H1 (cell line): ENCODE measurements at regions not wholly inside any gene's neighbourhood (a gene's known extent, or its start where the extent isn't known, plus 50 kb on each side); places are given as distances from the start of the nearest gene placed in this dataset.

Experiments
- CTCF ChIA-PET: fragments of 300-600 bp; sonication (Branson Sonifier 250); formaldehyde crosslinking; loops from one replicate; lab custom pipeline; 2021; ENCODE audit not compliant: partially characterized antibody; lab: Charles Lee
- POLR2A ChIA-PET: fragments of 300-600 bp; sonication (Branson Sonifier 250); formaldehyde crosslinking; loops from one replicate; lab custom pipeline; 2021; ENCODE audit warnings: inconsistent platforms; ENCODE audit not compliant: partially characterized antibody; lab: Charles Lee
- DNase-seq, 2 experiments: peaks; one replicate each; pipeline versions ENCODE4 v3.0.0 to v3.0.0-alpha.2; 2010 to 2022; ENCODE audit warnings: low spot score in 2 of 2, low read depth in 1 of 2, mixed read lengths in 1 of 2
- FAIRE-seq: peaks from 2 replicates; lab custom pipeline; 2011; peaks lifted over from hg19 to GRCh38; lab: Jason Lieb, UNC
- H2AFZ ChIP-seq: 2 replicates; pipeline ENCODE4 v1.8.1; 2012; ENCODE audit warnings: low read length, inconsistent platforms
- H2AK5ac ChIP-seq: 2 replicates; pipeline ENCODE4 v1.6.1; 2013; ENCODE audit warnings: low read depth, low read length
- H2BK120ac ChIP-seq: replicated peaks from 2 replicates; pipeline ENCODE3; 2013; ENCODE audit warnings: low read depth, low read length, inconsistent platforms
- H2BK12ac ChIP-seq: 2 replicates; pipeline ENCODE4 v1.6.1; 2013; ENCODE audit warnings: low read depth, low read length
- H2BK15ac ChIP-seq: 2 replicates; pipeline ENCODE4 v1.6.1; 2013; ENCODE audit warnings: low read length
- H2BK20ac ChIP-seq: 2 replicates; pipeline ENCODE4 v1.6.1; 2013; ENCODE audit warnings: low read length
- H2BK5ac ChIP-seq: 2 replicates; pipeline ENCODE4 v1.6.1; 2013; ENCODE audit warnings: low read depth, low read length
- H3K14ac ChIP-seq: 2 replicates; pipeline ENCODE4 v1.6.1; 2013; ENCODE audit warnings: inconsistent platforms; ENCODE audit not compliant: insufficient read length
- H3K18ac ChIP-seq: 2 replicates; pipeline ENCODE4 v1.6.1; 2013; ENCODE audit warnings: low read length; ENCODE audit errors: extremely low read depth
- H3K23ac ChIP-seq: 2 replicates; pipeline ENCODE4 v1.6.1; 2013; ENCODE audit warnings: inconsistent platforms; ENCODE audit not compliant: insufficient read length
- H3K23me2 ChIP-seq: 2 replicates; pipeline ENCODE4 v1.6.1; 2013; ENCODE audit warnings: low read depth, low read length
- H3K27ac ChIP-seq: 2 replicates; pipeline ENCODE4 v1.6.1; 2011; ENCODE audit warnings: low read depth, low read length, inconsistent platforms
- H3K27me3 ChIP-seq, 4 experiments: replicated peaks in 1 of 4; 1 replicate in 1 of 4; 2 replicates in 3 of 4; pipeline versions ENCODE4 v1.6.1 to v1.8.1; 2011 to 2013; ENCODE audit warnings: low read length in 3 of 4, mild to moderate bottlenecking in 3 of 4, inconsistent platforms in 2 of 4, mixed read lengths in 2 of 4, moderate library complexity in 1 of 4; ENCODE audit not compliant: control insufficient read depth in 3 of 4, insufficient read depth in 3 of 4; ENCODE audit errors: extremely low read depth in 1 of 4
- H3K36me3 ChIP-seq, 4 experiments: 2 replicates each; pipeline versions ENCODE4 v1.6.1 to v1.8.1; 2011 to 2013; ENCODE audit warnings: mild to moderate bottlenecking in 4 of 4, low read length in 3 of 4, moderate library complexity in 2 of 4, control low read depth in 1 of 4, inconsistent platforms in 1 of 4; ENCODE audit not compliant: insufficient read depth in 4 of 4, control insufficient read depth in 2 of 4
- H3K4ac ChIP-seq: replicated peaks from 2 replicates; pipeline ENCODE3; 2013; ENCODE audit warnings: low read length, low read depth, mixed read lengths, inconsistent platforms; ENCODE audit not compliant: insufficient read length
- H3K4me1 ChIP-seq, 4 experiments: replicated peaks in 1 of 4; 1 replicate in 1 of 4; 2 replicates in 3 of 4; pipeline versions ENCODE4 v1.6.1 to v1.8.1; 2011 to 2013; ENCODE audit warnings: low read length in 3 of 4, inconsistent platforms in 2 of 4, mixed read lengths in 1 of 4; ENCODE audit not compliant: insufficient read depth in 4 of 4, control insufficient read depth in 3 of 4
- H3K4me2 ChIP-seq, 2 experiments: 2 replicates each; pipeline versions ENCODE4 v1.6.1 to v1.8.1; 2011 to 2013; ENCODE audit warnings: low read depth in 2 of 2, low read length in 2 of 2, control low read depth in 1 of 2, inconsistent platforms in 1 of 2, mild to moderate bottlenecking in 1 of 2; ENCODE audit not compliant: insufficient read depth in 1 of 2
- H3K4me3 ChIP-seq, 4 experiments: fragments of 200-600, 300-600 bp in 1 of 4; sonication (generic), shearing (Covaris generic), sonication (Bioruptor Twin) in 1 of 4; 2 replicates each; pipeline versions ENCODE4 v1.5.1 to v1.8.1; 2011 to 2016; ENCODE audit warnings: low read length in 4 of 4, low read depth in 3 of 4, control low read depth in 2 of 4, inconsistent platforms in 2 of 4, mild to moderate bottlenecking in 2 of 4, mixed read lengths in 1 of 4, moderate library complexity in 1 of 4; ENCODE audit not compliant: insufficient read depth in 2 of 4; ENCODE audit errors: extremely low read depth in 1 of 4
- H3K56ac ChIP-seq: replicated peaks from 2 replicates; pipeline ENCODE3; 2013; ENCODE audit warnings: low read depth, mild to moderate bottlenecking, mixed read lengths, low read length, inconsistent platforms; ENCODE audit not compliant: insufficient read length
- H3K79me1 ChIP-seq: 2 replicates; pipeline ENCODE4 v1.6.1; 2013; ENCODE audit warnings: low read depth, low read length, control low read depth
- H3K79me2 ChIP-seq, 2 experiments: 2 replicates each; pipeline versions ENCODE4 v1.6.1 to v1.8.1; 2012 to 2013; ENCODE audit warnings: low read length in 2 of 2, mild to moderate bottlenecking in 2 of 2, inconsistent platforms in 1 of 2; ENCODE audit not compliant: insufficient read depth in 2 of 2, control insufficient read depth in 1 of 2
- H3K9ac ChIP-seq, 4 experiments: replicated peaks in 1 of 4; 1 replicate in 1 of 4; 2 replicates in 3 of 4; pipeline versions ENCODE4 v1.6.1 to v1.8.1; 2011 to 2013; ENCODE audit warnings: low read depth in 3 of 4, low read length in 3 of 4, control low read depth in 2 of 4, mild to moderate bottlenecking in 2 of 4, moderate library complexity in 2 of 4, inconsistent platforms in 1 of 4; ENCODE audit errors: extremely low read depth in 1 of 4
- H3K9me3 ChIP-seq, 2 experiments: 2 replicates each; pipeline versions ENCODE4 v1.6.1 to v1.8.1; 2012 to 2013; ENCODE audit warnings: mild to moderate bottlenecking in 2 of 2, moderate library complexity in 2 of 2, control low read depth in 1 of 2, inconsistent platforms in 1 of 2, low read depth in 1 of 2, low read length in 1 of 2, mixed read lengths in 1 of 2; ENCODE audit not compliant: insufficient read depth in 2 of 2
- H4K20me1 ChIP-seq, 2 experiments: replicated peaks in 1 of 2; 2 replicates each; pipeline versions ENCODE3 to v1.8.1; 2011 to 2013; ENCODE audit warnings: inconsistent platforms in 2 of 2, low read length in 2 of 2, mild to moderate bottlenecking in 1 of 2; ENCODE audit not compliant: insufficient read depth in 2 of 2, control insufficient read depth in 1 of 2
- H4K5ac ChIP-seq: 2 replicates; pipeline ENCODE4 v1.6.1; 2013; ENCODE audit warnings: low read length, low read depth, mixed read lengths, inconsistent platforms; ENCODE audit not compliant: insufficient read length
- H4K8ac ChIP-seq: 2 replicates; pipeline ENCODE4 v1.8.0; 2013; ENCODE audit warnings: mild to moderate bottlenecking, moderate library complexity, low read length, inconsistent platforms; ENCODE audit not compliant: insufficient read depth; ENCODE audit errors: extremely low read depth
- H4K91ac ChIP-seq: replicated peaks from 2 replicates; pipeline ENCODE3; 2013; ENCODE audit warnings: low read length, mixed read lengths, inconsistent platforms; ENCODE audit not compliant: insufficient read length
- CHD2 ChIP-seq: IDR thresholded peaks from 2 replicates; pipeline ENCODE4 v1.6.1; 2012; ENCODE audit warnings: low read length, improper control_type of control experiment
- GTF2F1 ChIP-seq: IDR thresholded peaks from 2 replicates; pipeline ENCODE4 v1.6.1; 2012; ENCODE audit warnings: low read depth, low read length, improper control_type of control experiment, borderline replicate concordance
- POU5F1 ChIP-seq: IDR thresholded peaks from 2 replicates; pipeline ENCODE4 v1.6.1; 2011; ENCODE audit warnings: low read depth, mild to moderate bottlenecking, low read length, moderate library complexity
- SIRT6 ChIP-seq: IDR thresholded peaks from one replicate; pipeline ENCODE4 v1.7.1; 2012; ENCODE audit warnings: low read length, inconsistent platforms
- WGBS, 2 experiments: shearing (Covaris generic) in 1 of 2; methylation state at CpG; one replicate each; pipeline versions ENCODE4 v1.1.6 to v1.1.7; 2013 to 2015; ENCODE audit warnings: low lambda C conversion rate in 2 of 2, mixed read lengths in 2 of 2, inconsistent platforms in 1 of 2, low coverage in 1 of 2, missing lambda C conversion rate in 1 of 2; ENCODE audit not compliant: insufficient replicate concordance in 2 of 2, insufficient coverage in 1 of 2, insufficient read length in 1 of 2; ENCODE audit errors: extremely low coverage in 1 of 2, missing lambda C conversion rate in 1 of 2; 5-methylcytosine and 5-hydroxymethylcytosine counted together

DNA sequence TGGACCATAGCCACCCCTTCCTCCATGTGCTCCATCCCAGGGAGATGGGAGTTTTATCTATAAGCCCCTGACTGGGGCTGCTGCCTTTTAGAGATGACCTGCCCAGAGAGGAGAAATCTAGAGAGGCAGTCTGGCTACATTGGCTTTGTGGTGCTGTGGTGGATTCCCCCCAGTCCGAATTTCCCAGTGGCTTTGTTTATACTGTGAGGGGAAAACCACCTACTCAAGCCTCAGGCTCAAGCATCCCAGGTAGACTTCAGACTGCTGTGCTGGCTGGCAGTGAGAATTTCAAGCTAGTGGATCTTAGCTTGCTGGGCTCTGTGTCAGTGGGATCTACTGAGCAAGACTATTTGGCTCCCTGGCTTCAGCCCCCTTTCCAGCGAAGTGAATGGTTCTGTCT, 1195.7 kb upstream of the PCDH20 start:
- no peak overlapping the region for H3K23ac ChIP-seq
- 0 out of 4 replicates have a peak, but pooled peaks cover 0 to 3% of the 10 kb centered on the region in 2 experiments for H3K9me3 ChIP-seq
- no peak overlapping the region for H4K91ac ChIP-seq
- H2BK120ac ChIP-seq: no peak overlapping the region
- H3K18ac ChIP-seq: no peak overlapping the region
- H3K79me1 ChIP-seq: no peaks in the 10 kb centered on the region
- H3K79me2 ChIP-seq: no peaks in the 10 kb centered on the region
- H2AK5ac ChIP-seq: no peak overlapping the region
- no peak overlapping the region for H3K27ac ChIP-seq
- no peaks in the 10 kb centered on the region for H3K27me3 ChIP-seq
- no peak overlapping the region for H3K56ac ChIP-seq
- no peak overlapping the region for H2BK12ac ChIP-seq
- DNase-seq (no peak), FAIRE-seq (no peak)
- 94% methylated on average over 2 of the region's 2 CpGs; no CpG with 5 or more reads in 1 of the 2 experiments for WGBS, 2 experiments
- H2AFZ ChIP-seq: no peak overlapping the region
- no peak overlapping the region for H4K5ac ChIP-seq
- H3K14ac ChIP-seq: no peak overlapping the region
- H3K4me1 ChIP-seq: peaks cover 0 to 3% (median 0%) of the 10 kb centered on the region in 4 experiments; a peak in 1 of 7 replicates
- H3K4me3 ChIP-seq: no peak overlapping the region
- H4K20me1 ChIP-seq: no peaks in the 10 kb centered on the region
- H3K4me2 ChIP-seq: no peak overlapping the region
- no peak overlapping the region for H2BK15ac ChIP-seq
- TF ChIP-seq POU5F1: no peak
- no peak for TF ChIP-seq GTF2F1
- no peak for TF ChIP-seq SIRT6
- no peak for TF ChIP-seq CHD2
- TF ChIP-seq, all 59 proteins: peak for 0
- Histone ChIP-seq H3K23me2 (no peaks in the 10 kb centered on the region), H2BK5ac (no peak overlapping the region), H4K8ac (no peak overlapping the region), H3K9ac (no peak overlapping the region), H3K4ac (no peak overlapping the region), H2BK20ac (no peak overlapping the region), H3K36me3 (no peaks in the 10 kb centered on the region)
- ChIA-PET CTCF (no interaction called here), POLR2A (no interaction called here)
